ENCODE measurements at regions not wholly inside any gene's neighbourhood (a gene's known extent, or its start where the extent isn't known, plus 50 kb on each side); places are given as distances from the start of the nearest gene placed in this dataset.
"Not testable (repeated sequence)": the region's sequence is repeated elsewhere in the genome, so short reads cannot be mapped to it uniquely, and the experiment has no call there.

DNA sequence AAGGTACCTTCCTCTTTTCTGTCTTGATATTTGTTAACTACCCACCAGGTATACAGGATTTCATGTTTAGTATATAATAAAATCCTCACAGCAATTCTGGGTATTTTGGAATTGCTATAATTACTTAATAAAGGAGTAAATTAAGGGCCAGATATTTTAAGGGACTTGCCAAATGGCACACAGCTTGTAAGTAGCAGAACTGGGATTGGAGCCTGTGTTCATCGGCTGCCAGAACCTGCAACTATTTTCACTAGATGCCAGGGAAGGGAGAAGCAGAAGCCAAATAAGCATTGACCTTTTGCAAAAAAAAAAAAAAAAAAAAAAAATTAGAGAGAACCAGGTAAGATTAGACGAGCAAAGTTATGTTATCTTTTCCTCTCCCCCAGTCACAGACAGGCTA is 683.3 kb upstream of the CADM2 start:
- DNase-seq = peak in 1 of 2 experiments; percentile 3

DNA sequence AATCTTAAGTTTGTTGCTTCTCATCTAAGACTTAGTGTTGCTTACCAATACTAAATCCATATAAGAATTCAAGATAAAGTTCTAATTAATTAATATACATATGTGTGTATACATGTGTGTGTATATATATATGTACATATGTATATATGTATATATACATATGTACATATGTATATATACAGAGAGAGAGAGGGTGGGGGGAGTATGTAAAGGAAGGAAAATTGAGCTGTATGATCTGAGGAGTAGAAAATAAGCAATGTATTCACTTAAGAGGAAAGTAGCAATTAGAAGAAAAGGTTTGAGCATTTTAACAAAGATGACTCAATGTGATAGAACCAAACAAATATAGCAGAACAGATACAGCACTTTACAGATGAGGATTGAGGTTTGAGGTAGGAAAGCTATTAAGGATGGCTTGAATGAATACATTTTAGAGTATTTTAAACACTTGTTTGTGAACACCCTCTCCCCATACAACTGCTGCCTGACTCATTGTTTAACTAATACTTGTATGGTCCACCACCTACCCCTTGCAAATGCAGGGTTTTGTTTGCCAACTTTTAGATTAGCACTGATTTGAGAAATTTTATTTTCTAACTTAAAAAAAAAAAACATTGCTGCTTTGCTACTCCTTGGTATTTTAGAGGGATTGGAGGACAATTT is 681.1 kb upstream of the CADM2 start:
- DNase-seq = no peak

DNA sequence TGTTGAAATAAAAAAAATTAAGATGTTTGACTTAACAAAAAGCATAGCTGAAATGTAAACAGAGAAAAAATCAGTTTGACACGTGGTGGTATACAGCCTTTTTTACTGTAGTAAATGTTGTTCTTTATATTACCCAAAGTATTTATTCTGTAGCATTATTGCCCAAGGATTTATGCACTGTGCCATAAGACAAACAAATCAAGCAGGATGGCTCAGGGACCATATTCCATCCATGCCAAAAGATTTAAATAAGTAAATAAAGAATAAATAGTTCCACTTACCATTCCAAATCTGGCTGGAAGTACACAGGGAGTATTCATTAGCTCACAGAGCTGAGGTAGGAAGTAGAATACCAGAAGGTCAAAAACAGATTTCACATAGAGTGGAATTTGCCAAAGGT is 666.7 kb upstream of the CADM2 start:
- no peak for DNase-seq

DNA sequence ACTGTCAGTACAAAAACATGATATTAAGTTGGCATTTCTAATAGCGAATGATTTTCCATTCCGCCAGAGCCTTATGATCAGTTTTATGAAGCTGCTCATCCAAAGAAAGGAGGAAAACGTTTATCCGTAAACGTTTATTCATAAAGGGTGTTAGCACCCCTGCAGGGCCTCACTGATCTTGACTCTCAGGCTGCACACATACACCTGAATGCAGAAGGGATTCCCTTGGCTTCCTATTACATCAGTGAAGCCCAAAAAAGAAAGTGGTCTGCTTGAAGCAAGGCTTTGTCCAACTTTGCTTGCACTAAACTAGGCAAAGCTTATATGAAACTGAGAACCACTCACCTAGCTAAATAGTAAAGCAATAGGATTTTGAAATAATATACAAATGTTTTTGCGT is 659.5 kb upstream of the CADM2 start:
- DNase-seq = no peak

DNA sequence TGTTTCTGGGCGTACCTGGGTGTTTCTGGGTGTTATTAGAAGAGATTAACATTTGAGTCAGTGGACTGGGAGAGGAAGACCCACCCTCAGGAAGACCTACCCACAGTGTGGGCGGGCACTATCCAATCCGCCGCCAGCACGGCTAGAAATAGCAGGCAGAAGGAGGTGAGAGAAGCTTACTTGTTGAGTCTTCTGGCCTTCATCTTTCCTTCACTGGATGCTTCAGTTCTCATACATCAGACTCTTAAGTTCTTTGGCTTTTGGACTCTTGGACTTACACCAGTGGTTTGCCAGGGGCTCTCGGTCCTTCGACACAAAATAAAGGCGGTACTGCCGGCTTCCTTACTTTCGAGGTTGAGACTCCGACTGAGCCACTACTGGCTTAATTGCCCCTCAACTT is 654.6 kb upstream of the CADM2 start:
- no peak for DNase-seq

DNA sequence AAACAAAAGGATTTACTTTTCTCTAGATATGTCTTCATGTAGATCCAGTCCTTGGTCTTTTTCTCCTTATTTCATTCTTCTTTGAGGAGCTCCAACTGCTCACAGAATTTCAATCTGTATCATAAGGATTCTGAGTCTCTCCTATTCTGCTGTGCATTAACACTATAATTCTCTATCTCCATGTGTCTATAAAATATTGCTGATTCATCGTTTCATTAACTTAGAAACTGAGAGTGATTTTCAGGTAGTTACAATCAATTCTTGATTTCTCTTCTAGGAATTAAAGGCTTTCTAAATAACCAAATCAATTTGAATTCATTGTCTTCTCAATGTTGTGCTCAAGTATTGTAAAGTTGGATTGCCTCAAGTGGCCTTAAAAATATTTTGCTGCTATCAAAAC is 651.5 kb upstream of the CADM2 start:
- DNase-seq = no peak

DNA sequence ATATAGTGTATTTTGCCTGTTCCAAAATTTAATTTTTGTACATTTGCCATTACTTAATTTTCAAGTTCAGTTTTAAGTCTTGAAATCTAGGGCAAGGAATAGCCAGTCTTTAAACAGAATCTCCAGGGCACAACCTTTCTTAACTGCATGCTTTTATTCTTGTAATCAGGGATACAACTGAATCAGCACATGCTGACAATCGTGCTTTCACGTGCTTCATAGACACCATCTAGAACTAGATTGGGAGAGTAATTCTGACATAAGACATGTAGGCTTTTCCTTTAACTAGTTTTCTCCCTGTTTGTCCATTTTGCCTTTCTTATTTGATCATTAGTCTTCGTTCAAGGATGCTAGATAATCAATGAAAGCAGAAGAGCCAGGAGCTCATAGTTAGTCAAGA is 650.4 kb upstream of the CADM2 start:
- no peak for DNase-seq

DNA sequence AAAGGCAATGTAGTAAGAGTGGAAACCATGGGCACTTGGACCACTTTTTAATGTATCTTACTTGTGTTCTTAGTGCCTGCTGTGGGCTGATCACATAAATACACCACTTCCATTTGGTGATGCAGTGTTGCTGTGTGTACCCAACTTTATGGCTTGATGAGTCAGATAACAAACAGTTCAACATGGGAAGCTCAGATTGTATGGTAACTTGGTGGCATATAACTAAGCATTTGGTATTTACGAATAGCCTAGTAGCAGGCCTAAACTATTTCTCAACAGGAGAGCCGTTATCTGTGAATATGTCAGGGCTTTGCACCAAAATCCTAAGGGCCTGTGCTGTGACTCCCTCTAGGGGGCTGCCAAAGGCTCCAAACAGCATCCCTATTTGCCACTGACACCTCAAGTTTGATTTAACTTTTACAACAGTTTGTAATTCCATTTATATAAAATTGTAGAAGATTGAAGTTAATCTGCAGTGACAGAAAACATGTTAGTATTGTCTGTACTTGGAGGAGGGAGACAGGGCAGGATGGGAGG is 640.4 kb upstream of the CADM2 start:
- DNase-seq = no peak

DNA sequence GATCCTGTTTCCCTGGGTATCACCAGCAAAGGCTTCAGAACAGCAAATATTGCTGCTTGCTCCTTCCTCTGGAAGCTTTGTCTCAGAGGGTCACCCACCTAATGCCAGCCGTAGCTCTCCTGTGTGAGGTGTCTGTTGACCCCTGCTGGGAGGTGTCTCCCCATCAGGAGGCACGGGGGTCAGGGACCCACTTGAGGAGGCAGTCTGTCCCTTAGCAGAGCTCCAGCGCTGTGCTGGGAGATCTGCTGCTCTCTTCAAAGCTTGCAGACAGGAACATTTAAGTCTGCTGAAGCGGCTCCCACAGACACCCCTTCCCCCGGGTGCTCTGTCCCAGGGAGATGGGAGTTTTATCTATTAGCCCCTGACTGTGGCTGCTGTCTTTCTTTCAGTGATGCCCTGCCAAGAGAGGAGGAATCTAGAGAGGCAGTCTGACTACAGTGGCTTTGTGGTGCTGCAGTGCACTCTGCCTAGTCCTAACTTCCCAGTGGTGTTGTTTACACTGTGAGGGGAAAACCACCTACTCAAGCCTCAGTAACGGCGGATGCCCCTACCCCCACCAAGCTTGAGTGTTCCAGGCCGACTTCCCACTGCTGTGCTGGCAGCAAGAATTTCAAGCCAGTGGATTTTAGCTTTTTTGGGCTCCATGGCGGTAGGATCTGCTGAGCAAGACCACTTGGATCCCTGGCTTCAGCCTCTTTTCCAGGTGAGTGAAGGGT is 593.1 kb upstream of the CADM2 start:
- DNase-seq = not testable (repeated sequence)

All from NCI-H446 (cell line).